ENCODE measurements at regions not wholly inside any gene's neighbourhood (a gene's known extent, or its start where the extent isn't known, plus 50 kb on each side); places are given as distances from the start of the nearest gene placed in this dataset.

GRCh38 chrX:42496239-42496638 is 281.7 kb downstream of the PPP1R2C start:
- no peaks in the 10 kb centered on the region for H3K9me3 ChIP-seq (ENCODE audit: control insufficient read depth, low read depth, low read length)
- H3K4me1 ChIP-seq (ENCODE audit: control insufficient read depth, extremely low read depth, insufficient read depth, low read length), result no peaks in the 10 kb centered on the region
- H3K9ac ChIP-seq (ENCODE audit: control insufficient read depth, extremely low read depth, insufficient read depth, low read length), result no peak overlapping the region
- peaks cover 5% of the 10 kb centered on the region for H3K27me3 ChIP-seq (ENCODE audit: control insufficient read depth, extremely low read depth, insufficient read depth, low read length)
- no peak overlapping the region for H2AFZ ChIP-seq (ENCODE audit: control insufficient read depth, low read length)
- TF ChIP-seq EZH2 (IDR thresholded peaks at IDR 0.05; ENCODE audit: low read length) (no peak), CTCF (optimal IDR thresholded peaks at IDR 0.05 in 1 of 3, IDR thresholded peaks at IDR 0.05 in 1 of 3, conservative IDR thresholded peaks at IDR 0.05 in 1 of 3; ENCODE audit: extremely low read depth in 1 of 3, insufficient read depth in 2 of 3, low read length in 3 of 3) (no peak)
- no peaks in the 10 kb centered on the region for H3K9me1 ChIP-seq (ENCODE audit: control insufficient read depth, extremely low read depth, insufficient read depth, low read length)
- H3K79me2 ChIP-seq (ENCODE audit: control insufficient read depth, insufficient read depth, low read length), result no peaks in the 10 kb centered on the region
- H3K27ac ChIP-seq (ENCODE audit: control insufficient read depth, insufficient read depth, low read length), result no peak overlapping the region
- H3K36me3 ChIP-seq (ENCODE audit: control insufficient read depth in 2 of 2, extremely low read depth in 1 of 2, insufficient read depth in 2 of 2, low read length in 2 of 2), result no peaks in the 10 kb centered on the region
- no peaks in the 10 kb centered on the region for H4K20me1 ChIP-seq (ENCODE audit: control insufficient read depth, extremely low read depth, insufficient read depth, low read length)
- DNase-seq (ENCODE audit: low read depth, low spot score) (no peak), FAIRE-seq (no peak)
- no peak overlapping the region for H3K4me2 ChIP-seq (ENCODE audit: control insufficient read depth, extremely low read depth, insufficient read depth, low read depth, low read length)
- no peak overlapping the region for H3K4me3 ChIP-seq (ENCODE audit: control insufficient read depth in 2 of 3, extremely low read depth in 1 of 3, insufficient read depth in 2 of 3, low read depth in 1 of 3, low read length in 3 of 3)
- dilution Hi-C loops (cut with MboI; ENCODE audit: extremely low pct_ligation_motif_present, low sequenced_read_pairs), result no loop called here

- Histone ChIP-seq H3K27me3 (ENCODE audit: control insufficient read depth, extremely low read depth, insufficient read depth, low read length) (peaks cover 5% of the 10 kb centered on the region), H3K9me1 (ENCODE audit: control insufficient read depth, extremely low read depth, insufficient read depth, low read length) (no peaks in the 10 kb centered on the region), H3K36me3 (ENCODE audit: control insufficient read depth in 2 of 2, extremely low read depth in 1 of 2, insufficient read depth in 2 of 2, low read length in 2 of 2) (no peaks in the 10 kb centered on the region), H3K9me3 (ENCODE audit: control insufficient read depth, low read depth, low read length) (no peaks in the 10 kb centered on the region), H3K79me2 (ENCODE audit: control insufficient read depth, insufficient read depth, low read length) (no peaks in the 10 kb centered on the region), H2AFZ (ENCODE audit: control insufficient read depth, low read length) (no peak overlapping the region), H3K27ac (ENCODE audit: control insufficient read depth, insufficient read depth, low read length) (no peak overlapping the region), H3K9ac (ENCODE audit: control insufficient read depth, extremely low read depth, insufficient read depth, low read length) (no peak overlapping the region), H4K20me1 (ENCODE audit: control insufficient read depth, extremely low read depth, insufficient read depth, low read length) (no peaks in the 10 kb centered on the region), H3K4me3 (ENCODE audit: control insufficient read depth in 2 of 3, extremely low read depth in 1 of 3, insufficient read depth in 2 of 3, low read depth in 1 of 3, low read length in 3 of 3) (no peak overlapping the region), H3K4me1 (ENCODE audit: control insufficient read depth, extremely low read depth, insufficient read depth, low read length) (no peaks in the 10 kb centered on the region), H3K4me2 (ENCODE audit: control insufficient read depth, extremely low read depth, insufficient read depth, low read depth, low read length) (no peak overlapping the region)
- TF ChIP-seq EZH2 (IDR thresholded peaks at IDR 0.05; ENCODE audit: low read length) (no peak), CTCF (optimal IDR thresholded peaks at IDR 0.05 in 1 of 3, IDR thresholded peaks at IDR 0.05 in 1 of 3, conservative IDR thresholded peaks at IDR 0.05 in 1 of 3; ENCODE audit: extremely low read depth in 1 of 3, insufficient read depth in 2 of 3, low read length in 3 of 3) (no peak)
- FAIRE-seq (no peak), DNase-seq (ENCODE audit: low read depth, low spot score) (no peak)
- dilution Hi-C loops (cut with MboI; ENCODE audit: extremely low pct_ligation_motif_present, low sequenced_read_pairs), result no loop called here
Observed at GRCh38 chrX:42495139-42495538, 282.8 kb downstream of the PPP1R2C start.

Data from keratinocyte (primary cell).